RWPE2 (cell line): ENCODE measurements at regions not wholly inside any gene's neighbourhood (a gene's known extent, or its start where the extent isn't known, plus 50 kb on each side); places are given as distances from the start of the nearest gene placed in this dataset.

Experiments
- ATAC-seq: fragments of 200-7000 bp; cut with Tn5 transposase; 3 replicates; pipeline ENCODE4 v1.9.1; 2021; ENCODE audit warnings: low read depth
- DNase-seq: peaks from one replicate; pipeline ENCODE4 v3.0.0-alpha.2; 2020; ENCODE audit warnings: low spot score
- H3K27ac ChIP-seq: fragments of 450-650 bp; 2 replicates; pipeline ENCODE4 v1.5.1; 2017; ENCODE audit warnings: mild to moderate bottlenecking; ENCODE audit not compliant: poor library complexity, severe bottlenecking
- H3K27me3 ChIP-seq: fragments of 250-450 bp; sonication (Bioruptor Pico); 2 replicates; pipeline ENCODE4 v1.5.1; 2021; ENCODE audit warnings: mild to moderate bottlenecking, moderate library complexity; ENCODE audit not compliant: insufficient read depth, poor library complexity, severe bottlenecking
- H3K36me3 ChIP-seq: fragments of 250-450 bp; sonication (Bioruptor Pico); 2 replicates; pipeline ENCODE4 v1.5.1; 2020; ENCODE audit warnings: low read depth, mild to moderate bottlenecking, moderate library complexity
- H3K4me1 ChIP-seq: fragments of 250-450 bp; sonication (Bioruptor Pico); 2 replicates; pipeline ENCODE4 v1.5.1; 2021; ENCODE audit warnings: mild to moderate bottlenecking, moderate library complexity; ENCODE audit not compliant: insufficient read depth, poor library complexity, severe bottlenecking
- H3K4me3 ChIP-seq: fragments of 250-450 bp; sonication (Bioruptor Pico); 2 replicates; pipeline ENCODE4 v1.5.1; 2021; ENCODE audit warnings: mild to moderate bottlenecking, moderate library complexity; ENCODE audit not compliant: severe bottlenecking
- H3K9me3 ChIP-seq: fragments of 250-450 bp; sonication (Bioruptor Pico); 2 replicates; pipeline ENCODE4 v1.5.1; 2021; ENCODE audit warnings: mild to moderate bottlenecking, moderate library complexity; ENCODE audit not compliant: severe bottlenecking
- TF ChIP-seq, protein P1 (sequence below): fragments of 450-650 bp; IDR thresholded peaks from one replicate; pipeline ENCODE4 v1.5.1; 2017; ENCODE audit warnings: mild to moderate bottlenecking, moderate library complexity; ENCODE audit not compliant: poor library complexity, severe bottlenecking

DNA sequence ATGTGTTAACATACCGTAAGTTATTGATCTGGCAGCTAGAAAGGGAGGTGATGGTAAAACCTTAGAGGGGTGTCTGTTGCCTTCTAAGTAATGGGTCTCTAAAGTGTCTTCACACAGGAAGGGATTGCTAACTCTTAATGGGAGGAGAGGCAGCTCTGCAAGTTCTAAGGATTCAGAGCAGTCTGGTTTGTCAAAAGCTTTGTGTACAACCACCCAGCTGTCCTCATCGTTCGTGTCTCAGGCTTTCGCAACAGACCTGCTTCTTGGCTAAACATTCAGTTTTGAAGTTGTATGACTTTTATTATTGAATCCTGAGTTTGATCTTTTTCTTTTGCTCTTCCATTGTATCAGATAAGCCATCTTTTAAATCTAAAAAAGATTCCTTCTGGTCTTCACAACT is 404.9 kb downstream of the SQOR start:
- no peak overlapping the region for H3K27ac ChIP-seq
- ATAC-seq, result no peak
- TF ChIP-seq, protein P1, sequence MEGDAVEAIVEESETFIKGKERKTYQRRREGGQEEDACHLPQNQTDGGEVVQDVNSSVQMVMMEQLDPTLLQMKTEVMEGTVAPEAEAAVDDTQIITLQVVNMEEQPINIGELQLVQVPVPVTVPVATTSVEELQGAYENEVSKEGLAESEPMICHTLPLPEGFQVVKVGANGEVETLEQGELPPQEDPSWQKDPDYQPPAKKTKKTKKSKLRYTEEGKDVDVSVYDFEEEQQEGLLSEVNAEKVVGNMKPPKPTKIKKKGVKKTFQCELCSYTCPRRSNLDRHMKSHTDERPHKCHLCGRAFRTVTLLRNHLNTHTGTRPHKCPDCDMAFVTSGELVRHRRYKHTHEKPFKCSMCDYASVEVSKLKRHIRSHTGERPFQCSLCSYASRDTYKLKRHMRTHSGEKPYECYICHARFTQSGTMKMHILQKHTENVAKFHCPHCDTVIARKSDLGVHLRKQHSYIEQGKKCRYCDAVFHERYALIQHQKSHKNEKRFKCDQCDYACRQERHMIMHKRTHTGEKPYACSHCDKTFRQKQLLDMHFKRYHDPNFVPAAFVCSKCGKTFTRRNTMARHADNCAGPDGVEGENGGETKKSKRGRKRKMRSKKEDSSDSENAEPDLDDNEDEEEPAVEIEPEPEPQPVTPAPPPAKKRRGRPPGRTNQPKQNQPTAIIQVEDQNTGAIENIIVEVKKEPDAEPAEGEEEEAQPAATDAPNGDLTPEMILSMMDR, result no peak
- no peaks in the 10 kb centered on the region for H3K4me1 ChIP-seq
- H3K4me3 ChIP-seq, result no peak overlapping the region
- no peaks in the 10 kb centered on the region for H3K9me3 ChIP-seq
- DNase-seq, result no peak
- no peaks in the 10 kb centered on the region for H3K27me3 ChIP-seq
- no peaks in the 10 kb centered on the region for H3K36me3 ChIP-seq

DNA sequence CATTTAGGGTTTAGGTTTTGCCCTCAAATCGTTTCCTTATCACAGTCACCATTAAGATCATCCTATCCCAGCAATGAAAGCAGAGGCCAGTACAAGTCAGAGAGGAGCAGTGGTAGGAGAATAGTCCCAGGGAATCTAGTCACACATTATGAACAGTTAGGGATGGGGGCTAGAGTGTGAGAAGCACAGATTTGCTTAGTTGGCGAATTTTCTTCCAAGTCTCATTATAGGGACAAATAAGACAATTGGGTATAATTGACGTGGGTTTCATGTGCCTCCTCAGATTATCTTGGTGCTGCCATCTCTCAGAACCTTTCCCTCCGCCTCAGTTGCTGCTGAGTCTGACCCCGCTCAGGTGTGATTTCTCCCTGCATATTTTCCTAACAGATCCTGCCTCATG is 407.1 kb downstream of the SQOR start:
- H3K4me3 ChIP-seq, result no peak overlapping the region
- no peaks in the 10 kb centered on the region for H3K4me1 ChIP-seq
- no peaks in the 10 kb centered on the region for H3K27me3 ChIP-seq
- H3K27ac ChIP-seq, result no peak overlapping the region
- no peaks in the 10 kb centered on the region for H3K9me3 ChIP-seq
- ATAC-seq, result no peak
- TF ChIP-seq, protein P1, result no peak
- H3K36me3 ChIP-seq, result no peaks in the 10 kb centered on the region
- no peak for DNase-seq

DNA sequence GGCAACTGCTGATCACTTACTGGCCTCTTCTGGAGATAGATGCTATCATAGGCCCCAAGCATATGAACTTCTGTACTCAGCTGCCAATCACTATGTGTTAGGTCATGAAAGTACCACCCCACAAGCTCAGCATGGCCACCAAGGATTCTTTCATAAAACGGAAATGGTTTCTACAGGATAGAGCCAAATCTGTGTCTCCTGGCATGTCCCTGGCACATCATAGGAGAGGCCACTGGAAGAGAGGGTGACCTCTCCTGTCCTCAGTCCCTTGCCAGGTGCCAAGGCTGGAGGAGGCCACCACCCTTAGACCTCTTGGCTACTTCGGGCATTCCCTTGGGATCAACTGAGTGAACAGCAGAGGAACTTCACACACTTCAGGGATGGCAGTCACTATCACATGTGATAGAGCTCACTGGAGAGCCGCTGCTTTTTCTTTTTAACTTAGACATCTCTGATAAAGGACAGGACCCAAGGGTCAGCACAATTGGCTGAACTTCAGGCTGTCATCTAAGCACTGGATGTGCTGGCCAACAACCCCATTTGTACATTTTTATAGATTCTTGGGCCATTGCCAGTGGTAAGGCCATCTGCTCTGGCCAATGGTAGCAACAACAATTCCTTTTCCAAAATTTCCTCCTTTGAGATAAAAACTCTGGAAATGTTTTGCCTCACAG is 425.2 kb downstream of the SQOR start:
- ATAC-seq (no peak), DNase-seq (no peak)
- no peaks in the 10 kb centered on the region for H3K27me3 ChIP-seq
- H3K9me3 ChIP-seq, result no peaks in the 10 kb centered on the region
- no peak overlapping the region for H3K4me3 ChIP-seq
- no peak overlapping the region for H3K27ac ChIP-seq
- H3K4me1 ChIP-seq, result no peaks in the 10 kb centered on the region
- TF ChIP-seq, protein P1, result no peak
- no peaks in the 10 kb centered on the region for H3K36me3 ChIP-seq

DNA sequence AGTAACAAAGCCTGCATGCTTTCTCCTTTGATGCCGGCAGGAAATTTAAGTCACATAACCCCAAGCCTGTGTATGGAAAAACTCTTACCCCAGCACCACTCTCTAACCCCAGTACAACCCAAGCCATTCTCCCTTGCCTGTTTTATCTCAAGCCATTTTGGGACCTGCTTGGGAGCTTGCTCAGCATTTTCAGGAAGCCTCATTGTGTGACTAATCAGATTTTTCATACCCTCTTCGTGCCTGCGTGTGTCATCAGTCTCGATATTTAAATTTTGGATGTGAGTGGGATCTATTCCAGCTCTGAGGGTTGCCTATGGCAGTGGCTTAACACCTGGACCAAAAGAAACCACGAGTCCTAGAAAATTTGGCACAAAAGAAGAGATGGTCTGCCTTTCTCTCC is 426.2 kb downstream of the SQOR start:
- H3K4me1 ChIP-seq, result no peaks in the 10 kb centered on the region
- no peak overlapping the region for H3K4me3 ChIP-seq
- no peaks in the 10 kb centered on the region for H3K9me3 ChIP-seq

DNA sequence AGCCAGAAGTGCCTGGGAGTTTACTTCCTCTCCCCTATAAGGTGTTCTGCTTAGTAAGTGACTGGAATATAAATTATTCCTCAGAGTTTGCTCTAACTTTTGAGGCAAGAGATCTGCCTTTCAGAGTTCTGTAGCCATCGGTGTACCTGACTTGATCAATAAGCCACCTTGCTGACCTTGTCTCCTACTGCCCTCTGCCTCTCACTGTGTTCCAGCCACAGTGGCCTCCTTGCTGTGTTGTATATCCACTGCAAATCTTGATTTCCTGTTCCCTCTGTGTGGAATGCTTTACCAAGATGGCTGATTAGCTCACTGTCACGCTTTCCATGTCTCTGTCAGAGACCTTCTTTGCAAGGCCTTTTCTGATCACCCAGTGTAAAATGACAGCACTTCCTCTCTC is 442.4 kb downstream of the SQOR start:
- Histone ChIP-seq H3K9me3 (no peaks in the 10 kb centered on the region), H3K27ac (no peak overlapping the region), H3K4me3 (no peak overlapping the region), H3K4me1 (no peaks in the 10 kb centered on the region), H3K27me3 (no peaks in the 10 kb centered on the region), H3K36me3 (no peaks in the 10 kb centered on the region)
- no peak for ATAC-seq
- no peak for DNase-seq
- TF ChIP-seq, protein P1, result no peak

More for the DNA sequence above, 426.2 kb downstream of the SQOR start:
- ATAC-seq (no peak), DNase-seq (no peak)
- Histone ChIP-seq H3K36me3 (no peaks in the 10 kb centered on the region), H3K27me3 (no peaks in the 10 kb centered on the region), H3K27ac (no peak overlapping the region)
- TF ChIP-seq, protein P1, result no peak
